GM12878 (cell line): ENCODE measurements at regions not wholly inside any gene's neighbourhood (a gene's known extent, or its start where the extent isn't known, plus 50 kb on each side); places are given as distances from the start of the nearest gene placed in this dataset.

Source experiments
- ATAC-seq: fragments of 200-7000 bp; cut with Tn5 transposase; 3 replicates; pipeline ENCODE4 v1.9.1; 2020; ENCODE audit warnings: mild to moderate bottlenecking, moderate library complexity
- BruUV-seq: library from RNA; stranded (reverse); fragments of 400-500 nt; replicated peaks from 2 replicates; lab custom pipeline; 2021; lab: Mats Ljungman, UMichigan
- CTCF ChIA-PET: fragments of 300-600 bp; sonication (Branson Sonifier 250); formaldehyde crosslinking; extraction: SDS; loops from one replicate; lab custom pipeline; 2021; ENCODE audit warnings: inconsistent platforms; lab: Yijun Ruan, JAX
- POLR2A ChIA-PET: fragments of 350-600 bp; formaldehyde crosslinking; extraction: SDS; loops from one replicate; lab custom pipeline; 2021; ENCODE audit warnings: inconsistent platforms; lab: Charles Lee
- RAD21 ChIA-PET: fragments of 300-600 bp; sonication (Branson Sonifier 250); formaldehyde crosslinking; loops from one replicate; lab custom pipeline; 2023; ENCODE audit warnings: antibody characterized with exemption; ENCODE audit not compliant: unreplicated experiment; lab: Charles Lee
- SMC1A ChIA-PET: fragments of 300-600 bp; sonication (Branson Sonifier 250); formaldehyde crosslinking; loops from one replicate; lab custom pipeline; 2023; ENCODE audit not compliant: unreplicated experiment, uncharacterized antibody; lab: Charles Lee
- DNase-seq: peaks from one replicate; pipeline ENCODE4 v3.0.0-alpha.2; 2011; ENCODE audit warnings: low read depth, low spot score
- FAIRE-seq: peaks from 3 replicates; lab custom pipeline; 2011; peaks lifted over from hg19 to GRCh38; lab: Jason Lieb, UNC
- H2AFZ ChIP-seq: 2 replicates; pipeline ENCODE4 v1.6.0; 2011; ENCODE audit warnings: low read depth, low read length, control low read depth; ENCODE audit not compliant: control insufficient read depth
- H3K27ac ChIP-seq: 2 replicates; pipeline ENCODE4 v1.5.1; 2011; ENCODE audit warnings: control low read depth; ENCODE audit not compliant: control insufficient read depth, insufficient read depth
- H3K27me3 ChIP-seq, 2 experiments: replicated peaks in 1 of 2; 2 replicates each; pipeline versions ENCODE4 v1.6.0 to v1.6.1; 2011; ENCODE audit warnings: low read length in 1 of 2; ENCODE audit not compliant: control insufficient read depth in 2 of 2, insufficient read depth in 2 of 2
- H3K36me3 ChIP-seq, 2 experiments: 2 replicates each; pipeline ENCODE4 v1.5.1; 2011; ENCODE audit warnings: low read length in 1 of 2; ENCODE audit not compliant: control insufficient read depth in 2 of 2, insufficient read depth in 2 of 2
- H3K4me1 ChIP-seq: 2 replicates; pipeline ENCODE4 v1.6.1; 2011; ENCODE audit warnings: mild to moderate bottlenecking, low read length, moderate library complexity, mixed read lengths; ENCODE audit not compliant: control insufficient read depth, insufficient read depth
- H3K4me2 ChIP-seq: 2 replicates; pipeline ENCODE4 v1.6.0; 2011; ENCODE audit warnings: control low read depth; ENCODE audit not compliant: control insufficient read depth, insufficient read depth
- H3K4me3 ChIP-seq: fragments of 200-600 bp; sonication (generic); 2 replicates; pipeline ENCODE4 v1.5.1; 2016
- H3K79me2 ChIP-seq: 2 replicates; pipeline ENCODE4 v1.6.0; 2011; ENCODE audit warnings: low read length; ENCODE audit not compliant: control insufficient read depth, insufficient read depth
- H3K9ac ChIP-seq: 2 replicates; pipeline ENCODE4 v1.8.0; 2011; ENCODE audit warnings: low read length, control low read depth, mixed read lengths; ENCODE audit not compliant: control insufficient read depth, insufficient read depth
- H3K9me3 ChIP-seq: replicated peaks from 3 replicates; pipeline ENCODE4 v1.5.1; 2011; ENCODE audit warnings: mild to moderate bottlenecking, low read length; ENCODE audit not compliant: control insufficient read depth, insufficient read depth
- H4K20me1 ChIP-seq: 2 replicates; pipeline ENCODE4 v1.6.0; 2011; ENCODE audit not compliant: control insufficient read depth, insufficient read depth
- CTCF ChIP-seq, 3 experiments: IDR thresholded peaks in 2 of 3; conservative IDR thresholded peaks in 1 of 3; 2 replicates each; pipeline ENCODE4 v1.5.1; 2011; ENCODE audit warnings: low read depth in 3 of 3, low read length in 3 of 3, mild to moderate bottlenecking in 3 of 3, control low read depth in 2 of 3, moderate library complexity in 2 of 3, inconsistent platforms in 1 of 3, mixed read lengths in 1 of 3; ENCODE audit not compliant: control insufficient read depth in 2 of 3, insufficient read depth in 1 of 3; ENCODE audit errors: extremely low read depth in 1 of 3
- IKZF1 ChIP-seq: fragments of 450-650 bp; conservative IDR thresholded peaks from 2 replicates; pipeline ENCODE4 v1.6.1; 2017; ENCODE audit warnings: antibody characterized with exemption, mild to moderate bottlenecking
- KAT2A ChIP-seq: conservative IDR thresholded peaks from 2 replicates; pipeline ENCODE4 v1.6.1; 2011; ENCODE audit warnings: low read depth, low read length; ENCODE audit not compliant: control insufficient read depth
- MLLT1 ChIP-seq: fragments of 450-650 bp; IDR thresholded peaks from 2 replicates; pipeline ENCODE4 v1.6.1; 2016; ENCODE audit warnings: mild to moderate bottlenecking
- NBN ChIP-seq: fragments of 450-650 bp; IDR thresholded peaks from 2 replicates; pipeline ENCODE4 v1.6.1; 2016
- PRDM15 ChIP-seq: fragments of 450-650 bp; formaldehyde crosslinking; IDR thresholded peaks from 2 replicates; pipeline ENCODE4 v1.4.0; 2020; ENCODE audit warnings: mild to moderate bottlenecking, moderate library complexity
- RB1 ChIP-seq: fragments of 450-650 bp; formaldehyde crosslinking; IDR thresholded peaks from 2 replicates; pipeline ENCODE4 v1.6.1; 2017; ENCODE audit warnings: mild to moderate bottlenecking, borderline replicate concordance
- SMC3 ChIP-seq: IDR thresholded peaks from 2 replicates; pipeline ENCODE4 v1.6.1; 2011; ENCODE audit warnings: low read length, improper control_type of control experiment, borderline replicate concordance
- ZNF274 ChIP-seq: IDR thresholded peaks from one replicate; pipeline ENCODE4 v1.8.0; 2011; ENCODE audit not compliant: insufficient read length, insufficient read depth
- WGBS: methylation state at CpG from one replicate; pipeline ENCODE4 v1.1.6; 2016; ENCODE audit warnings: low lambda C conversion rate; ENCODE audit not compliant: insufficient replicate concordance, insufficient coverage; ENCODE audit errors: missing lambda C conversion rate; 5-methylcytosine and 5-hydroxymethylcytosine counted together
- in situ Hi-C: fragments of 300-500 bp; cut with MboI; formaldehyde crosslinking; loops from 9 replicates; pipeline ENCODE4 v1.14.3; 2018; ENCODE audit warnings: mixed read lengths
- intact Hi-C: fragments of 100-400 bp; cut with micrococcal nuclease; formaldehyde crosslinking; loops from one replicate; pipeline ENCODE4 v1.14.2; 2022; ENCODE audit not compliant: unreplicated experiment
- TF ChIP-seq, protein P1 (sequence below): fragments of 450-650 bp; IDR thresholded peaks from 2 replicates; pipeline ENCODE4 v1.6.1; 2017; ENCODE audit warnings: low read depth, mild to moderate bottlenecking, moderate library complexity

DNA sequence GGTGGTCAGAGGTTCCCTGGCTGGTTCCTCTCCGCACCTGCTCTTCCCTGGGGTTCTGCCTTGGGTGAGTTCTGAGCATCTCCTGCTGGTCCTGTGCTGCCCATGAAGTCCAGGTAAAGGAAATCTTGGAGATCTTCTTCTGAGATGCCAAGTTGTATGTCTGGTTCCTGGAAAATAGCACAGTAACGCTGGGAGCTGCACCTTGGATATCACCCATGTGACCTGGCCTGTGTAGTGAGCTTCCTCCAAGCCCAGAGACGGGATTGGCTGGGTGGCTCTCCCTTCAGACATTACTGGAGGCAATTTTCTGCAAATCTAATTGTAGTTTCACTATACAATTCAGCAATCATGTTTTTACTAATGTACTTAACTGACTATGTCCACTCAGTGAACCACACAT is 1281.1 kb downstream of the TMEM121 start (continued):
- TF ChIP-seq CTCF (IDR thresholded peaks at IDR 0.05 in 2 of 3, conservative IDR thresholded peaks at IDR 0.05 in 1 of 3; ENCODE audit: control insufficient read depth in 2 of 3, extremely low read depth in 1 of 3, insufficient read depth in 1 of 3, low read depth in 3 of 3, low read length in 3 of 3) (no peak), KAT2A (no peak), MLLT1 (no peak), PRDM15 (CRISPR knock-in tag) (no peak)
- TF ChIP-seq, all 136 proteins: peak for 0

DNA sequence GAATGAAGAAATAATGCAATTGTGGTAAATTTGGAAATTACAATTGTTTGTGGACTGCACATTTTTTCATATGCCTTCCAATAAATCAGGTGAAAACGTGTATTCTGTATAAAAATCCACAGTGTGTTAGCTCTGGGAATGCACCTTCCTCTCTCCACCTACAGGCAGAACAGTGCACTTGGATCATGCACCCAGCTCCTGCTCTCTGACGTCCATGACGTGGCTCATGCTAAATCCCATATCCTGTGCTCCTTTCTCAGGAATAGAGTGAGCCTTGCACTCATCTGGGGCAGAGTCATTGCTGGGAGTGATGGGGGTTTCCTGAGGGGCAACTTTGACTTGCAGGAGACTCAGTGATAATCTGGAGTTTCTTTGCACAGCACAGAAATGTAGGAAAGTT is 1282.1 kb downstream of the TMEM121 start:
- Histone ChIP-seq H3K4me1 (peaks cover 8% of the 10 kb centered on the region), H3K9ac (no peak overlapping the region), H3K27ac (no peak overlapping the region), H3K27me3 (peaks cover 0 to 4% of the 10 kb centered on the region in 2 experiments; a peak in 2 of 4 replicates), H3K4me2 (no peak overlapping the region), H3K36me3 (no peaks in the 10 kb centered on the region), H3K9me3 (no peaks in the 10 kb centered on the region), H3K4me3 (no peak overlapping the region), H3K79me2 (no peaks in the 10 kb centered on the region), H2AFZ (no peak overlapping the region), H4K20me1 (no peaks in the 10 kb centered on the region)
- in situ Hi-C loops, result no loop called here
- SMC1A ChIA-PET, result no interaction called here
- POLR2A ChIA-PET, result no interaction called here
- RAD21 ChIA-PET, result no interaction called here
- 3% methylated on average over 3 of the region's 3 CpGs for WGBS
- no peak for ATAC-seq
- BruUV-seq, result no TSS peak
- FAIRE-seq, result no peak
- CTCF ChIA-PET, result interaction anchor here (1.0 to 1.4 kb wide), 3 partner anchors 19 to 67 kb away, joined by 3 to 7 read pairs (median 5); no protein-coding TSS in a partner anchor
- no peak for DNase-seq
- intact Hi-C loops, result no loop called here
- TF ChIP-seq NBN (no peak), IKZF1 (no peak), ZNF274 (no peak), RB1 (no peak), SMC3 (no peak)
- TF ChIP-seq, protein P1, sequence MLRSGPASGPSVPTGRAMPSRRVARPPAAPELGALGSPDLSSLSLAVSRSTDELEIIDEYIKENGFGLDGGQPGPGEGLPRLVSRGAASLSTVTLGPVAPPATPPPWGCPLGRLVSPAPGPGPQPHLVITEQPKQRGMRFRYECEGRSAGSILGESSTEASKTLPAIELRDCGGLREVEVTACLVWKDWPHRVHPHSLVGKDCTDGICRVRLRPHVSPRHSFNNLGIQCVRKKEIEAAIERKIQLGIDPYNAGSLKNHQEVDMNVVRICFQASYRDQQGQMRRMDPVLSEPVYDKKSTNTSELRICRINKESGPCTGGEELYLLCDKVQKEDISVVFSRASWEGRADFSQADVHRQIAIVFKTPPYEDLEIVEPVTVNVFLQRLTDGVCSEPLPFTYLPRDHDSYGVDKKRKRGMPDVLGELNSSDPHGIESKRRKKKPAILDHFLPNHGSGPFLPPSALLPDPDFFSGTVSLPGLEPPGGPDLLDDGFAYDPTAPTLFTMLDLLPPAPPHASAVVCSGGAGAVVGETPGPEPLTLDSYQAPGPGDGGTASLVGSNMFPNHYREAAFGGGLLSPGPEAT, result no peak
